ENCODE measurements at regions not wholly inside any gene's neighbourhood (a gene's known extent, or its start where the extent isn't known, plus 50 kb on each side); places are given as distances from the start of the nearest gene placed in this dataset.

DNA sequence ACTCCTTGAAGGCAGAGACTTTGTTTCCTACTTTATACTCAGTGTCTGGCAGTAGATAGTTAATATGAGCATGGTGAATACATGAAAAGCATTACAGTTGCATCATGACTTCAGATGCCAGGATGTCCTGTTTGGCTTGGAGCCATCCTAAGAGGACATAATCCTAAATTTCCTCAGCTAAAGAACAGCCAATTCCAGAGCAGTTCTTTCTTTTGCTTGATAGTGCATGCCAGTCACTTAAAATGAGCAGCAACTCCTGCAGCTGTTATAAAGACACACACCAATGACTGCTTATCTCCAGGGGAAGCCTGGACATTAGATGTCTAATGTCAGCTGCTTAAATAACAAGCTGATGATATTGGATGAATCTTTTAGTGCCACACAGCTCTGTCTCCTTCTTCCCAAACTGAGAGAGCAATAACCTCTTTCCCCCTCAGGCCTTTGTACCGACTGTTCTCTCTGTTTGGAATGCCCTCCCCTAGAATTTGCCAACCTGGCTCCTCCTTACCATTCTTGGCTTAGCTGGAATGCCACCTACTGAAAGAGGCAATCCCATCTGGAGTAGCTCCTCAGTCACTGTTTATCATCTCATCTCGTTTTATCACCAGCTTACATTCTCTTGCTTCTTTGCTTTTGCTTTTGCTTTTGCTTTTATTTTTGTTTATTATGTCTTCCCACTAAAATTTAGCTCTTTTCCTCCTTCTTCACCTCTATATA, 100.8 kb upstream of the USP38 start:
- no peak for DNase-seq

DNA sequence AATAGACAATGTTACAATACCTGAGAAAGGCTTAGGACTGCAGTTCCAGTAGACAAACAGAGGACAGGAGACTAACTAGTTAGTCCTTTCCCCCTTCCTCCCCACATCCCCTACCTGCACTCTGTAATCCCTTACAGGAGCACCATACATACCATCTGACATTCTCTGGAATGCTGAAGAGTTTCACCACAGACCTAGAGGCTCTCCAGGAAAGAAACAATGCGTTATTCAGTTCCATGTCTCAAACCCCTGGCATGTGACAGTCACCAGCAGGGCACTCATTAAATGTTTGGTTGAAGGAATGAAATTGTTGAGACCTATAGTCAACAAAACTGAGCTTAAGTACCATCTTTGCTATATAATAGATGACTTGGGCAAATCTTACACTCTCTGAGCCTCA, 100.2 kb upstream of the USP38 start:
- DNase-seq = no peak

DNA sequence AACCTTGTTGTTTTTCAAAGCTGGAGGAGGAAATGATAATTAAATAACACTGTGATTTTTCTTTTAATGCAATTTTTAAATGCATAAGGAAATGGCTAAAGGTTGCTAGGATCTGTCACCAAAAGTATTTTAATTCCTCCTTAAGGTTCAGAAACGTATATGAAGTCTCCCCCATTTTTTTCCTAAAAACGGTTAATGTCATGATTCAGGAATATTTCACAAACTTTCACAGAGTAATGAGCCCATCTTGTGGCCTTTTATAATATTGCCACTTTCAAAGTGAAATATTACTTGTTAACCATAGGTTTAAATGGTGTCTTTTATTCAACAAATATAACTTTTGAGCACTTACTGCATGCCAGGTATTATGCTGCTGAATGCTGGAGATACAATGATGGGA, 99.5 kb upstream of the USP38 start:
- no peak for DNase-seq

DNA sequence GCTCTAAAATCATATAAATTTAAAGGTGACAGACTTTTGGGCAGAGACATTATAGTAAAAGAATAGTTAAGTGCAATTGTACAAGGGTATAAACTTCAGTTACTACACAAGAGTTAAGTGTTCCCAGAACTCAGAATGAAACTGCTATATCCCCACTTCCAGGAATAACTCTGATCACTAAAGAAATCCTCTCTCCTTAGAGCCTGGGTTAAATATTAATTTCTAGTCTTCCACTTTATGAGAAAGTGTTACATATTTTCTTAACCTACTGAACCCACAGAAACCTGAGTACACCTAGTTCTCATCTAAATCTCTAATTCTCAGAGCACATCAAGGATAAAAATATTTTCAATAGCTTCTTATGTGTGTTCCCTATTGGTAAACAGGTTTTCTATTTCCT, 99.1 kb upstream of the USP38 start:
- no peak for DNase-seq

DNA sequence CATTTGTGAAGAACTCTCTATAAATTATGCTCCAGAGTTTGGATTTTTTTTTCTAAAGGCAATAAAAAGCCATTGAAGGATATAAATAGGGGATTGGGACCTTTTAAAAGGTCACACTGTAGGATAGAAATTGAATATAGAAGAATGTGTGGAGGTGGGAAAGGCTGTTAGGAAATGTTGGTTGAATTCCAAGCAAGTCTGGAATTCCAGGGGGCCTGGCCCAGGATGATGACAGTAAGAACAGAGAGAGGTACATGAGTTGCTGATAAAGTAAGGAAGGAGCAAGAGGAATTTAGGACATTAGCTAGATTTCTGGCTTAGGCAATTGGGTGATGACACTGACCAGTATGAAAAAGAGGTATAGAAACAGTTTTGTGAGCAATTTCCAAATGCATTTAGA, 95.4 kb upstream of the USP38 start:
- DNase-seq = no peak

DNA sequence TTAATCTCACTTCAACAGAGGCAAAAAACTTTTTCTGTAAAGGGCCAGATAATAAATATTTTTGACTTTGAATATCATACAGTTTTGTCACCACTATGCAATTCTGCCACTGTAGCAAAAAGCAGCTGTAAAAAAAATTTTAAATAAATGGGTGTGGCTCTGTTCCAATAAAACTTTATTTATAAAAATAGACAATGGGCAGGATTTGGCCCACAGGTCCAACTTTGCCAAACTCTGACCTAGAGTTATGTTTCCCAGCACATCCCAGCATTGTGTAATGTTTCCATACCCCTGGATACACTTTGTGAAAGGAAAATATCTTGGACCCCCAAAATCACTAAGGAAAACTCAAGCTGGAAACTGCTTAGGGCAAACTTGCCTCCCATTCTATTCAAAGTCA, 94.9 kb upstream of the USP38 start:
- DNase-seq = no peak

DNA sequence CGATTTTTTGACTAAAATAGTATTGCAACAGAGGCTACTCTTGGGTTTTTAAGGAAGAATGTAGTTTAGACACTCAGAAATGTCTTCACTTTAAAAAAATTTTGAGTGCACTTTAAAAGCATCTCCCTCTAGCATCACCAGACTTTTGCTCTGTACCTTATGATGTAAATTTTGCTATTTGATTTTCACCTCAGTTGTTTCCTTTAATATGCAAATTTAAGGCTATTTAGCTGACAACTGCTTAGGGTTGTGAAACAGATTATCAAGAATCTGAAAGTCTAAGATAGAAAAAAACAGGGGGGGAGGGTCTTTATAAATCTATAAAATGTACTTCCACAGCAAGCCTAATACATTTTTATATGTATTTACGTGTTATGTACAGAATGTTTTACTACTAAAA, 92.9 kb upstream of the USP38 start:
- DNase-seq = no peak

DNA sequence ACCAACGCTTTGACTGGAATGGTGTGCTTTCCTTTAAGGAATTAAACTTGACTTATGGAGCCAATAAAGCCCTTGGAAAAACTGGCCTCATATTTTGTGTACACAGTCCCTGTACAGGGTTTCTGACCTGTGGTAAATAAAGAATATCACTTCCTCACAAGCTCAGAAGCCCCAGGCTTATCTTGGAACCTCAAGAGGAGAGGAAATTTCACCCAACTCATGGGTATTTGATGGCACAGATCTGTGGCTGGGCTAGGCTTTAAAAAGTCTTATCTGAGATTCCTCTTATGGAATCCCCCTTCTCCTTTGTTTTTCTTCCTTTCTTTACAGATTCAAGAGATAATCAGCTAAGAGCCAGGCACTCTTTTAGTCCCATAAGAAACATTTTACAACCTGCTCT, 89.3 kb upstream of the USP38 start:
- DNase-seq = no peak

DNA sequence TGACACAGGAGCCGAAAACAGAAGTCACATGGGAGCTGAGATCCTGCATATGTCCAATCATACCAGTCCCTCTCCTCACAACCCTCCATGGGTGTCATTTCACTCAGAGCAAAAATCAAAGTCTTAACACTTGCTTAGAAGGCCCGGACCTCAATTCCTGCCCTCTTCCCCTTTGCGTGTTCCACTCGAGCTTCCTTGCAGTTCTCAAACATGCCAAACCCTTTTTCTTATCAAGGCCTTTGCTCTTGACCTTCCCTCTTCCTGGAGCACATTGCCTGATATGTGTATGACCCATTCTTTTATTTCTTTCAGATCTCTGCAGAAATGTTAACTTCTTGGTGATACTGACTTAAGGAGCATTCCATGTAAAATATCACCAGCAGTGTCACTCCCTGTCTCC, 87.0 kb upstream of the USP38 start:
- no peak for DNase-seq

DNA sequence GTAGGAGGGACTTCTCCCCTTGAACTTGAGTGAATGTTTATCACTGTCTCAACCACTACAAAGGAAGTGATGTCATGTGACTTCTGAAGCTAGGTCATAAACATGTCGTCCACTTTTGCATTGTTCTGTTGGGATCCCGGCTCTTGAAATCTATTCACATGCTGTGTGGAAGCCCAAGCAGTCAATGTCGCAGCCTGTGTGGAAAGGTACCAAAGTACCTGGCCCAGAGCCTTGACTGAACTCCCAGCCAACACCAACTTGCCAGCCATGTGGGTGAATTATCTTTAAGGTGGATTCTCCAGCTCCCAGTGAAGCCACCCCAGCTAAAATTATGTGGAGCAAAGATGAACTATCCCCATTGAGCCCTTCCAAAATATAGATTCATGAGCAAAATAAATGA, 85.0 kb upstream of the USP38 start:
- no peak for DNase-seq

DNA sequence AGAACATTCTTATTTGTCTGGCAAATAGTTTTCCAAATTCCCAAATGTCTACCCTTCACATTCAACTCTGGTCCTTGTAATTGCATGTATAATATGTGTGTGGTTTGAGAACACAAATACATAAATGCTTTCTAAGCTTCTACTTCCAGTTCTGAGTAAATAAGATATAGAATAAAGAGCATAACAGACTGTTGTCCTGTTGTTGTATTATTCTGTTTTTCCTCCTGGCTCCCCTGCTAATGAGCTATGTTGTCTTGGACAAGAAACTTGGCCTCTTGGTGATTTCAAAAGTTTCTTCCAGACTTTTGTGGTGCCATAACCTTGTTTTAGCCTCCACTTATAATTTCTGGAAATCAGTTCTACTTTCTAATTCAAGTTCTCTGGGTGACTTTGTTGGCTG, 75.3 kb upstream of the USP38 start:
- no peak for DNase-seq

DNA sequence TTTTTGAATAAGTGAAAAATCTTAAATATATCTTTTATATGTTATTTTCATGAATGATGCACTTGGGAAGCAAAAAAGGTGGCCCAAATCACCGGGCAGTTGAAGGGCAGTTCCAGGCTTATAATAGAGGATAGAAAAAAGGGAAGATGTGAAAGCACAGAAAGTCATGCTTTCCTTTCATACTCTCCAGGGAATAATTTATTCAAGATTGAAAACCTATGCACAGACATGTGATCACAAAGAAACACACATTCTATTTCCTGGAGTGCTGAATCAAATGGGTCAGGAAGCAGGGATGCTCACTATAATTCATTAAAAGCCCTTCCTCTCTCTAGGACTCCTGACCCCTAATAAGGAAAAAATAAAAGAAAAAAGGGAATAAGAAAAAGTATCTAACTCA, 66.1 kb upstream of the USP38 start:
- no peak for DNase-seq

DNA sequence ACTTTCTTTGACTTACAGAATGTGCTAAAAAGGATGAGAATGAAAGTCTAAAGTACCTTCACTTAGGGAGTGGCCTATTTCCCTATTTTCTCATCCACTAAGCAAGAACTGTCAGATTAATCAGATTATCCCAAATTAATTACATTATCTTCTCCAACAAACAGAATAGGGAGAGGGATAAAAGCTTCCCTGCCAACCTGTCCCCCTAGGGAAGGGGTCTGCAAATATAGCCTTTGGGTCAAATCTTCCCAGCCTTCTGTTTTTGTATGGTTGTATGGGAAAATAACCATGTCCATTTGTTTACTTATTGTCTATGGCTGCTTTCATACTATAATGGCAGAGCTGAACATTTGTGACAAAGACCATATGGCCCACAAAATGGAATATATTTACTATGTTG, 57.1 kb upstream of the USP38 start:
- no peak for DNase-seq

DNA sequence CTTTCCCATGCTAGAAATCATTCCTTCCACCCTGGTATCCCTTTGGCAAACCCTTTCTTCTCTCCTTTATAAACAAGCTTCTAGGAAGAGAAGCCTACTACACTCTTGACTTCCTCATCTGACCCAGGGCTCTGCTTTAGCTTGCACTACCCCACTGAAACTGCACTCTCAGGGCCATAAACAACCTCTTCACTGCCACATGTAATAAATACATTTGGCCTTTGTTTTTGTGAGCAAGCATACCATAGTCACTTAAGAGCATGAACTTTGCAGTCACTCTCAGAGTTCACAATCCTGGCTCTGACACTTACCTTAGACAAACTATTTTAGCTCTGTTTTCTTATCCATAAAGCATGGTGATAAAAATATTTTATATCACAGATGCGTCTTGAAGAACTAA, 50.7 kb upstream of the USP38 start:
- no peak for DNase-seq

Data from activated CD4-positive, alpha-beta T cell treated with anti-CD3 and anti-CD28 coated beads, Interleukin-10, Interleukin-2, amounts not matched to agents 100 ng/mL and 50 ng/mL, durations not matched to agents 16 hours and 8 hours (primary cell).